ENCODE measurements at regions not wholly inside any gene's neighbourhood (a gene's known extent, or its start where the extent isn't known, plus 50 kb on each side); places are given as distances from the start of the nearest gene placed in this dataset.

GRCh38 chr22:22032906-22033802 lies 50.6 kb upstream of the TOP3B start:
- DNase-seq (peak; percentile 14), ATAC-seq (no peak)
- Mint-ChIP-seq H3K4me1 (ENCODE audit: low read depth) (no peaks in the 10 kb centered on the region), H3K36me3 (ENCODE audit: low read depth) (no peaks in the 10 kb centered on the region), H3K9me3 (ENCODE audit: insufficient read depth) (no peaks in the 10 kb centered on the region), H3K4me3 (no peak overlapping the region), H3K27me3 (ENCODE audit: low read depth) (peaks cover 24% of the 10 kb centered on the region), H3K27ac (no peak overlapping the region)
- POLR2A ChIA-PET, result no interaction called here
- CTCF ChIA-PET, result no interaction called here

DNA sequence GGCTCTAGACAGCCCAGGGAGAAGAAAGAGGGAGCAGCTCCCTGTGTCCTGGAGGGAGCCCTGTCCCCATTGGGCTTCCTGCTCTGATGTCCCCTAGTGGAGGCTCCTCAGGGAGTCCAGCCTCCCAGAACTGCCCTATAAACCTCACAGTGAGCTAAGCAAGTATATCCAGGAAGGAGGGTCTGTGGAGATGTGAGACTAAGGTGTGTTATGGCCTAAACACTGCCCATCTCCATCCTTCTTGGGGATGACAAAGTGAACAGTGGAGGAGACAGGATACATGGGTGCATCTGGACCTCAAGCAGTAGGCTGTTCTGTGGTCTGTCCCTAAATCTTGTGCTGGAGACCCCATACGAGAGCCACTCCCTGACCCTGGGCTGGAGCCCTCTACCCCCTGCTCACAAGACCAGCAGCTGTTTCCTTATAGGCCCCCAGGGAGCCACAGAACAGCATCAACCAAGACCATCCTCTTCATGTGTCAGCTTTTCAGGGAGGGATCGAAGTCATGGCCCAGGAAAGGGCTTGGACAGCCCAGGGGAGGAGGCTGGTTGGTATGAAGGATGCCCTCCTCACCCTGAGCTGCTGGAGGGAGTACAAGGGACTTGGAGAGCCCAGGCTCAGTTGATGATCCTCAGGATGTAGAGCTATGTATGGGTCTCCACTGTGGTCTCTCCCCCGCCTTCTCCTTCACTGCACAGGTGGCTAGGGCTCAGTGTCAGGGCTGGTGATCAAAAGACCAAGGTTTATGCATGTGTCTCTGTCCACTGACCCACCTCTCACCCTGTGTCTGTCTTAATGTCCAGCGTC lies 49.7 kb upstream of the TOP3B start:
- DNase-seq, result peak; percentile 11
- ATAC-seq, result no peak
- no peak overlapping the region for H3K27ac Mint-ChIP-seq
- no peaks in the 10 kb centered on the region for H3K4me1 Mint-ChIP-seq (ENCODE audit: low read depth)
- H3K36me3 Mint-ChIP-seq (ENCODE audit: low read depth), result no peaks in the 10 kb centered on the region
- POLR2A ChIA-PET, result no interaction called here
- CTCF ChIA-PET, result no interaction called here
- H3K27me3 Mint-ChIP-seq (ENCODE audit: low read depth), result peaks cover 24% of the 10 kb centered on the region
- no peaks in the 10 kb centered on the region for H3K9me3 Mint-ChIP-seq (ENCODE audit: insufficient read depth)
- no peak overlapping the region for H3K4me3 Mint-ChIP-seq
